Thyroid gland (tissue), 4 donors: ENCODE measurements at regions not wholly inside any gene's neighbourhood (a gene's known extent, or its start where the extent isn't known, plus 50 kb on each side); places are given as distances from the start of the nearest gene placed in this dataset.

Experiments
- DNase-seq, 2 donors: peaks; one replicate each; pipeline ENCODE4 v3.0.0-alpha.2; 2019
- H3K27ac ChIP-seq, 3 donors: fragments of 200-600 bp; sonication (generic); 1 replicate in 2 of 3; 2 replicates in 1 of 3; pipeline ENCODE4 v1.5.1; 2016 to 2019; ENCODE audit warnings: mild to moderate bottlenecking in 1 of 3, moderate library complexity in 1 of 3
- H3K27me3 ChIP-seq: fragments of 200-600 bp; sonication (generic); one replicate; pipeline ENCODE4 v1.5.1; 2019
- H3K36me3 ChIP-seq, 2 donors: fragments of 200-600 bp; sonication (generic); one replicate each; pipeline ENCODE4 v1.5.1; 2016 to 2019
- H3K4me1 ChIP-seq, 2 donors: fragments of 200-600 bp; sonication (generic); one replicate each; pipeline ENCODE4 v1.5.1; 2017 to 2019
- H3K4me3 ChIP-seq, 3 donors: fragments of 200-600 bp; sonication (generic); replicated peaks in 1 of 3; 1 replicate in 2 of 3; 2 replicates in 1 of 3; pipeline ENCODE4 v1.5.1; 2016; ENCODE audit warnings: mild to moderate bottlenecking in 1 of 3
- H3K9me3 ChIP-seq: fragments of 200-600 bp; sonication (generic); one replicate; pipeline ENCODE4 v1.5.1; 2017
- POLR2A ChIP-seq, 2 donors: fragments of 450-650 bp; IDR thresholded peaks; one replicate each; pipeline ENCODE4 v1.6.1; 2017; ENCODE audit warnings: antibody characterized with exemption in 2 of 2, mild to moderate bottlenecking in 2 of 2, moderate library complexity in 1 of 2
- WGBS, 2 donors: methylation state at CpG; one replicate each; pipeline ENCODE4 v1.1.5; 2017; 5-methylcytosine and 5-hydroxymethylcytosine counted together
- intact Hi-C: fragments of 100-400 bp; cut with DNase I; formaldehyde crosslinking; loops from one replicate; pipeline ENCODE4 v1.15.1; 2023
- TF ChIP-seq, protein P1 (sequence below), 6 experiments: fragments of 200-600 bp in 3 of 6; fragments of 450-650 bp in 3 of 6; sonication (generic) in 3 of 6; IDR thresholded peaks; one replicate each; pipeline ENCODE4 v1.5.1; 2016 to 2019; ENCODE audit warnings: antibody characterized with exemption in 6 of 6, mild to moderate bottlenecking in 2 of 6, inconsistent platforms in 1 of 6, moderate library complexity in 1 of 6

DNA sequence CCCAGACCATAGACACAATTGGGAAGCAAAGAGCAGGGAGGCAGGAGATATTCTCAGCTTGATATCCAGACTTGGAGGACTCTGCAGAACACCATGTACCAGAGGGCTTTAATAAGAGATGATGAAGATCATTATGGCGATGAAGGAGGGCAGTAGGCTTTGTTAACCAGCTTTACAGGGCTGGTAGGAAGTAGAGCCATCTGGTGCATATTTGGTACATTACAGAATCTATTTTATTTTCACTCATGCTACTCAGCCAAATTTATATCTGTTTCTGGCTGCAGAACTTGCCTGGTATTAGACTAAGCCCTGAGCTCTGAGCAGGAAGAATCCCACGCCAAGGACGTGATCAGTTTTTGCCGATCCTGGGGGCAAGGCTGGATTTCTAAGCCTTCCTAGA lies 61.8 kb upstream of the SYT6 start:
- DNase-seq = no peak
- Histone ChIP-seq H3K36me3 (no peaks in the 10 kb centered on the region), H3K27me3 (no peaks in the 10 kb centered on the region), H3K4me1 (peaks cover 0 to 3% of the 10 kb centered on the region in 2 donors), H3K9me3 (no peaks in the 10 kb centered on the region), H3K27ac (no peak overlapping the region), H3K4me3 (no peak overlapping the region)
- intact Hi-C loops = no loop called here
- TF ChIP-seq POLR2A (IDR thresholded peaks at IDR 0.05) = no peak
- TF ChIP-seq, protein P1, sequence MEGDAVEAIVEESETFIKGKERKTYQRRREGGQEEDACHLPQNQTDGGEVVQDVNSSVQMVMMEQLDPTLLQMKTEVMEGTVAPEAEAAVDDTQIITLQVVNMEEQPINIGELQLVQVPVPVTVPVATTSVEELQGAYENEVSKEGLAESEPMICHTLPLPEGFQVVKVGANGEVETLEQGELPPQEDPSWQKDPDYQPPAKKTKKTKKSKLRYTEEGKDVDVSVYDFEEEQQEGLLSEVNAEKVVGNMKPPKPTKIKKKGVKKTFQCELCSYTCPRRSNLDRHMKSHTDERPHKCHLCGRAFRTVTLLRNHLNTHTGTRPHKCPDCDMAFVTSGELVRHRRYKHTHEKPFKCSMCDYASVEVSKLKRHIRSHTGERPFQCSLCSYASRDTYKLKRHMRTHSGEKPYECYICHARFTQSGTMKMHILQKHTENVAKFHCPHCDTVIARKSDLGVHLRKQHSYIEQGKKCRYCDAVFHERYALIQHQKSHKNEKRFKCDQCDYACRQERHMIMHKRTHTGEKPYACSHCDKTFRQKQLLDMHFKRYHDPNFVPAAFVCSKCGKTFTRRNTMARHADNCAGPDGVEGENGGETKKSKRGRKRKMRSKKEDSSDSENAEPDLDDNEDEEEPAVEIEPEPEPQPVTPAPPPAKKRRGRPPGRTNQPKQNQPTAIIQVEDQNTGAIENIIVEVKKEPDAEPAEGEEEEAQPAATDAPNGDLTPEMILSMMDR (IDR thresholded peaks at IDR 0.05) = no peak
- WGBS, 2 donors = 86 to 90% methylated on average over 4 of the region's 4 CpGs

DNA sequence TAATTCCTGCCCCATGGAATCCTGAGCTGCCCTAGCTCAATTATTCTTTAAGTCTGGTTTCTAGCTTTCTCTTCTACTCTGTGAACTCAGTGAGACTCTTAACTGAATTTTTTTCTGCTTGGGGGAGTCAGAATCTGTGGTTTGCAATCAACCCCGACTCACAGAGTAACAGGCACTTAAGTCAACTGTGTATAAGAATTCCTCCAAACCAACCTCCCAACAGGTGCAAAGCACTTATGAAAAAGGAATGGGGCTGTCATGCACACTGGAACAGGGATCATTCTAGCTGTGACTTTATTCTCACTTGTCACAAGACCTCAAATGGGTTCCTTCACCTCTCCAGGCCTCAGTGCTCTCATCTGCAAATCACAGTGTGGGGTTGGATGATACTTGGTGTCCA lies 60.3 kb upstream of the SYT6 start:
- H3K4me1 ChIP-seq = peaks cover 0 to 3% of the 10 kb centered on the region in 2 donors
- intact Hi-C loops = no loop called here
- TF ChIP-seq, protein P1 (IDR thresholded peaks at IDR 0.05) = no peak
- no peak for TF ChIP-seq POLR2A (IDR thresholded peaks at IDR 0.05)
- no peak for DNase-seq
- no peak overlapping the region for H3K4me3 ChIP-seq
- H3K36me3 ChIP-seq = no peaks in the 10 kb centered on the region
- WGBS, 2 donors = 38 to 40% methylated on average over 1 of the region's 1 CpG
- H3K27me3 ChIP-seq = no peaks in the 10 kb centered on the region
- no peak overlapping the region for H3K27ac ChIP-seq
- no peaks in the 10 kb centered on the region for H3K9me3 ChIP-seq

- TF ChIP-seq, protein P1 (IDR thresholded peaks at IDR 0.05) = no peak
- no peak for TF ChIP-seq POLR2A (IDR thresholded peaks at IDR 0.05)
- Histone ChIP-seq H3K4me3 (no peak overlapping the region), H3K9me3 (no peaks in the 10 kb centered on the region), H3K4me1 (no peaks in the 10 kb centered on the region), H3K36me3 (no peaks in the 10 kb centered on the region), H3K27me3 (no peaks in the 10 kb centered on the region), H3K27ac (no peak overlapping the region)
- DNase-seq = no peak
- 82 to 85% methylated on average over 5 of the region's 5 CpGs for WGBS, 2 donors
- intact Hi-C loops = no loop called here
Measured at GRCh38 chr1:114209971-114210370, 56.3 kb upstream of the SYT6 start.

DNA sequence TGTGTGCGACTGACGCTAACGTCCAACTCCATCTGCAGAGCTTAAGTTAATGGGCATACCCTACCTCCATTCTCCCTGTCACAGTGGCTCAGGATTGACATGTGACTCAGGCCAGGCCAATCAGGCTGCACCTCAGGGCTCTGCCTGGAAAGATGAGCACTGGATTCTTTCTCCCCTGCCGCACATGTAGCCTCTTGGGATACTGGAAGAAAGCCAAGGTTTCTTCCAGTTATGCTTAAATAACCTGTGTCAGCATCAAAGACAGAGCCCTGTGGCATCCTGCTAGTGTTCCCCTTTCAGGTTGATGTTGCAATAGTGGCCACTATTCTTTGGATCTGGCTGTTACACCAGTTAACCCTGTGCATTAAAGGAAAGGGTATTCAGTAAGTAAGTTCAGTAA lies 55.0 kb upstream of the SYT6 start:
- Histone ChIP-seq H3K4me1 (no peaks in the 10 kb centered on the region), H3K4me3 (no peak overlapping the region), H3K36me3 (no peaks in the 10 kb centered on the region), H3K27ac (no peak overlapping the region), H3K27me3 (no peaks in the 10 kb centered on the region), H3K9me3 (no peaks in the 10 kb centered on the region)
- DNase-seq = no peak
- intact Hi-C loops = no loop called here
- TF ChIP-seq, protein P1 (IDR thresholded peaks at IDR 0.05) = no peak
- TF ChIP-seq POLR2A (IDR thresholded peaks at IDR 0.05) = no peak
- WGBS, 2 donors = 56 to 74% methylated on average over 4 of the region's 4 CpGs

DNA sequence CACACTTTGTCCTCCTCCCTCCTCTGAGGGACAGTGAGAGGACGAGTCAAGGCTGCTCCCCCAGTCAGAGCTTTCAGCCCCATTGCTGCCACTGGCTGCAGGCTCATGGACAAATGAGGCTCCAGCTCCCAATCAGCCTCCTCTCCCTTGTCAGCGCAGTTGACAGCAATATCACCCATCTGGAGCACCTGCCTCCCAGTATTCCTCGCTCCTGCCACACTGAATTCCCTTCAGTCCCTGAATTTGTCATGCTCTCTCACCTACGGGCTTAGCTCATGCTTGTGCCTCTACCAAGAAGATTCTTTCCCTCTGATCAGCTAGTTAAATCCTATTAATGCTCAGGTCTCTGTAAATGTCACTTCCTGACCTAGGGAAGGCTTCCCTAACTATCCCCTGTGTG lies 54.4 kb upstream of the SYT6 start:
- no peaks in the 10 kb centered on the region for H3K27me3 ChIP-seq
- TF ChIP-seq, protein P1 (IDR thresholded peaks at IDR 0.05) = no peak
- TF ChIP-seq POLR2A (IDR thresholded peaks at IDR 0.05) = no peak
- intact Hi-C loops = no loop called here
- WGBS, 2 donors = 80 to 85% methylated on average over 4 of the region's 4 CpGs
- no peaks in the 10 kb centered on the region for H3K36me3 ChIP-seq
- H3K4me3 ChIP-seq = no peak overlapping the region
- H3K9me3 ChIP-seq = no peaks in the 10 kb centered on the region
- H3K4me1 ChIP-seq = no peaks in the 10 kb centered on the region
- DNase-seq = no peak
- no peak overlapping the region for H3K27ac ChIP-seq
